A549 (cell line): ENCODE measurements at regions not wholly inside any gene's neighbourhood (a gene's known extent, or its start where the extent isn't known, plus 50 kb on each side); places are given as distances from the start of the nearest gene placed in this dataset.

Source experiments
- EP300 ChIP-seq, 2 experiments: fragments of >200 bp; sonication (Bioruptor Twin); formaldehyde crosslinking; IDR thresholded peaks; 2 replicates in 1 of 2; 3 replicates in 1 of 2; pipeline ENCODE4 v1.6.1; 2016 to 2017
- HDAC2 ChIP-seq: fragments of 200-600 bp; sonication (generic); IDR thresholded peaks from 2 replicates; pipeline ENCODE4 v1.6.1; 2016
- HOXA7 ChIP-seq: fragments of 250-450 bp; sonication (Bioruptor Pico); IDR thresholded peaks from 2 replicates; pipeline ENCODE4 v1.5.0; 2020; ENCODE audit warnings: mild to moderate bottlenecking, moderate library complexity
- NFE2L2 ChIP-seq: fragments of 150-350 bp; conservative IDR thresholded peaks from 2 replicates; pipeline ENCODE4 v1.6.1; 2014; ENCODE audit warnings: low read length
- POLR2A ChIP-seq: IDR thresholded peaks from 2 replicates; pipeline ENCODE4 v1.6.1; 2012; ENCODE audit warnings: mild to moderate bottlenecking, low read length
- SMC3 ChIP-seq: fragments of >200 bp; sonication (Bioruptor Twin); formaldehyde crosslinking; IDR thresholded peaks from 3 replicates; pipeline ENCODE4 v1.6.1; 2018; ENCODE audit warnings: inconsistent platforms
- ZFP36 ChIP-seq: fragments of 450-650 bp; IDR thresholded peaks from 2 replicates; pipeline ENCODE4 v1.6.1; 2014; ENCODE audit warnings: borderline replicate concordance; ENCODE audit not compliant: partially characterized antibody
- TF ChIP-seq, protein P1 (sequence below): fragments of >200 bp; sonication (Bioruptor Twin); formaldehyde crosslinking; IDR thresholded peaks from 3 replicates; pipeline ENCODE4 v1.5.1; 2016
- TF ChIP-seq, protein P2 (sequence below): fragments of 450-650 bp; IDR thresholded peaks from 2 replicates; pipeline ENCODE4 v1.6.1; 2014; ENCODE audit warnings: antibody characterized with exemption
- TF ChIP-seq, protein P3 (sequence below): fragments of 250-450 bp; sonication (Bioruptor Pico); IDR thresholded peaks from 2 replicates; pipeline ENCODE4 v1.5.0; 2021; ENCODE audit warnings: mild to moderate bottlenecking, moderate library complexity, borderline replicate concordance
- TF ChIP-seq, protein P4 (sequence below): IDR thresholded peaks from 2 replicates; pipeline ENCODE4 v1.6.1; 2012

DNA sequence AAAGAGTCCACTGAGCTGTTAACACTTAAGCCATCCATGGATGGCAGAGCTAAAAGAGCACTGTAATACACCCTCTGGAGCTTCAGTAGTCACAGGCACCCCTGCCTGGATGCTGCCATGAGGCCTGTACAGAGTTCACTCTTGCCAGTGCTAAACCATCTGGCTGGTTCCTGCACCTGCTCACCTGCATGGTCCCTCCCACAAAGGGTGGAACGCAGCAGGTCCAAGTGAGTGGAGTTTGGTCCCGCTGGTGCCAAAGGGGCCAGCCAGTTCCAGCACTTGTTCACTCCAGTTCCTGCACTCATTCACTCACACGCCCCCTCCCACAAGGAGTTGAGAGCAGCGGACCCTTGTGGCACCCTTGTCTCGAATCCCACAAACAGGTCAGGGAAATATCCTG is 503.5 kb downstream of the HACE1 start:
- TF ChIP-seq, protein P1, sequence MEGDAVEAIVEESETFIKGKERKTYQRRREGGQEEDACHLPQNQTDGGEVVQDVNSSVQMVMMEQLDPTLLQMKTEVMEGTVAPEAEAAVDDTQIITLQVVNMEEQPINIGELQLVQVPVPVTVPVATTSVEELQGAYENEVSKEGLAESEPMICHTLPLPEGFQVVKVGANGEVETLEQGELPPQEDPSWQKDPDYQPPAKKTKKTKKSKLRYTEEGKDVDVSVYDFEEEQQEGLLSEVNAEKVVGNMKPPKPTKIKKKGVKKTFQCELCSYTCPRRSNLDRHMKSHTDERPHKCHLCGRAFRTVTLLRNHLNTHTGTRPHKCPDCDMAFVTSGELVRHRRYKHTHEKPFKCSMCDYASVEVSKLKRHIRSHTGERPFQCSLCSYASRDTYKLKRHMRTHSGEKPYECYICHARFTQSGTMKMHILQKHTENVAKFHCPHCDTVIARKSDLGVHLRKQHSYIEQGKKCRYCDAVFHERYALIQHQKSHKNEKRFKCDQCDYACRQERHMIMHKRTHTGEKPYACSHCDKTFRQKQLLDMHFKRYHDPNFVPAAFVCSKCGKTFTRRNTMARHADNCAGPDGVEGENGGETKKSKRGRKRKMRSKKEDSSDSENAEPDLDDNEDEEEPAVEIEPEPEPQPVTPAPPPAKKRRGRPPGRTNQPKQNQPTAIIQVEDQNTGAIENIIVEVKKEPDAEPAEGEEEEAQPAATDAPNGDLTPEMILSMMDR = no peak
- TF ChIP-seq, protein P2, sequence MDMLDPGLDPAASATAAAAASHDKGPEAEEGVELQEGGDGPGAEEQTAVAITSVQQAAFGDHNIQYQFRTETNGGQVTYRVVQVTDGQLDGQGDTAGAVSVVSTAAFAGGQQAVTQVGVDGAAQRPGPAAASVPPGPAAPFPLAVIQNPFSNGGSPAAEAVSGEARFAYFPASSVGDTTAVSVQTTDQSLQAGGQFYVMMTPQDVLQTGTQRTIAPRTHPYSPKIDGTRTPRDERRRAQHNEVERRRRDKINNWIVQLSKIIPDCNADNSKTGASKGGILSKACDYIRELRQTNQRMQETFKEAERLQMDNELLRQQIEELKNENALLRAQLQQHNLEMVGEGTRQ = no peak
- TF ChIP-seq EP300 (IDR thresholded peaks at IDR 0.05) (no peak), HDAC2 (no peak), NFE2L2 (no peak), SMC3 (no peak), POLR2A (no peak), HOXA7 (CRISPR knock-in tag) (no peak), ZFP36 (no peak)
- TF ChIP-seq, protein P3, sequence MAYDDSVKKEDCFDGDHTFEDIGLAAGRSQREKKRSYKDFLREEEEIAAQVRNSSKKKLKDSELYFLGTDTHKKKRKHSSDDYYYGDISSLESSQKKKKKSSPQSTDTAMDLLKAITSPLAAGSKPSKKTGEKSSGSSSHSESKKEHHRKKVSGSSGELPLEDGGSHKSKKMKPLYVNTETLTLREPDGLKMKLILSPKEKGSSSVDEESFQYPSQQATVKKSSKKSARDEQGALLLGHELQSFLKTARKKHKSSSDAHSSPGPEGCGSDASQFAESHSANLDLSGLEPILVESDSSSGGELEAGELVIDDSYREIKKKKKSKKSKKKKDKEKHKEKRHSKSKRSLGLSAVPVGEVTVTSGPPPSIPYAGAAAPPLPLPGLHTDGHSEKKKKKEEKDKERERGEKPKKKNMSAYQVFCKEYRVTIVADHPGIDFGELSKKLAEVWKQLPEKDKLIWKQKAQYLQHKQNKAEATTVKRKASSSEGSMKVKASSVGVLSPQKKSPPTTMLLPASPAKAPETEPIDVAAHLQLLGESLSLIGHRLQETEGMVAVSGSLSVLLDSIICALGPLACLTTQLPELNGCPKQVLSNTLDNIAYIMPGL (CRISPR knock-in tag) = no peak
- TF ChIP-seq, protein P4, sequence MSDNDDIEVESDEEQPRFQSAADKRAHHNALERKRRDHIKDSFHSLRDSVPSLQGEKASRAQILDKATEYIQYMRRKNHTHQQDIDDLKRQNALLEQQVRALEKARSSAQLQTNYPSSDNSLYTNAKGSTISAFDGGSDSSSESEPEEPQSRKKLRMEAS = no peak
